NCI-H187 (cell line): ENCODE measurements at regions not wholly inside any gene's neighbourhood (a gene's known extent, or its start where the extent isn't known, plus 50 kb on each side); places are given as distances from the start of the nearest gene placed in this dataset.

Source experiments
- DNase-seq, 2 experiments: peaks; one replicate each; lab custom pipeline; 2025; lab: John Stamatoyannopoulos, UW

DNA sequence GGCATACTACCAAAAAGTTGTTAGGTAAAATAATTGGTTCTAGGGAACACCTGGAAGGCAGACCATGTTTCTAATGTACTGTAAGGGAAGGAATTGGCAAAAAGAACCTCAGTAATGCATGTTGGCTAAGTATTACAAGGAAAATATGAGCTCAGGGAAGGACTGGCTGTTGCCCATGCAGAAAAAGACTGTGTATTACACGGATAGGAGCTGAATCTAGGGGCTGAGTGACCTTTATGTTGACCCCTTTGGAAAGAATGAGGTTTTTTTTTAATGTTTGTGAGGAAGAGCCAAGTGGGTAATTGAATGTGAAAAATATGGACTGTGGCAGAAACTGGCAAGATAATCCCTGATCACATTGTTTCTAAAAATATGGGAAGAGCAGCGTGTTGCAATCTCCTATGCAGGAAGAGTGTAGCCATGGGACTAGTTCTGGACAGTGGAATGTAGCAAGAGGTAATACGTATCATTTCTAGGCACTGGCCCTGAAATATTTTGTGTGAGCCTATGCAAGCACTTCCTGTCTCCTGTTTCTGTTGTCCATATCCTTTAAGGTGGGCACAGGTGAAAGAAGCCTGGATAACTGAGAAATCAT, 95.1 kb upstream of the CNTNAP4 start:
- DNase-seq = no peak

DNA sequence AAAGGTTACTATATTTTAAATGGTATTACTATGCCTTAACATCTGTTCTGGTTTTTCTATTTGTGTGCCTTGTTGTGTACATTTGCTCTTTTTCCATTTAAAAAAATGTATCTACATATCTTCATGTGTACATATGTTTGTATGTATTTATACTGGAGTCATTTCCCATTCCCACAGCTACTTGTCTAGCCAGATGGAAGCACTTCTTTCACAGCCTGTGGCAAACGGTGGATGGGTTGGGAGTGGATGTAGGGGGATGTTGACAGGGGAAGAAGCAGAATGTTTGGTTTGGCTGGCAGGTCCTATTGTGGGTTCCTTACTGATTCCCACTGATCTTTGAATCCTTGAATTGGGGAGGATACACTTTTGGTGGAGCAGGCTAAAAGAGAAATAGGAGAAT, 93.6 kb upstream of the CNTNAP4 start:
- DNase-seq = no peak

DNA sequence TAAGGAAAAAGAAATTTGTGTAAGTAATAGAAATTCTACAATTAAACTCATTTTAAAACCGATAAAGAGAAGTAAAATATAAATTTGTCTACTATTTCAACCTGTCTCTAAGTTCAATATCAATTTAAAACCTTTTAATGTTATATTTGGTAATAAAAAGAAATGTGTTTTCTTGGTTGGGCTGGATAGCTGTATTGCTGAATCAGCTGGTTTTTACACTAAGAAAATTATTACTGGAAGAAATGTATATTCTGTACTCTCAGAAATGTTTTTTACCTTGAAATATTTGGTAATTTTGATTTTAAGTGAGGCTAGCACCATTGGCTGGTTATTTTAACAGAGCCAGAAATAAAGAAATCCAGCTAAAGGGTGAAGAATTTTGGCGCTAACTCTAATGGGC, 87.1 kb upstream of the CNTNAP4 start:
- no peak for DNase-seq

DNA sequence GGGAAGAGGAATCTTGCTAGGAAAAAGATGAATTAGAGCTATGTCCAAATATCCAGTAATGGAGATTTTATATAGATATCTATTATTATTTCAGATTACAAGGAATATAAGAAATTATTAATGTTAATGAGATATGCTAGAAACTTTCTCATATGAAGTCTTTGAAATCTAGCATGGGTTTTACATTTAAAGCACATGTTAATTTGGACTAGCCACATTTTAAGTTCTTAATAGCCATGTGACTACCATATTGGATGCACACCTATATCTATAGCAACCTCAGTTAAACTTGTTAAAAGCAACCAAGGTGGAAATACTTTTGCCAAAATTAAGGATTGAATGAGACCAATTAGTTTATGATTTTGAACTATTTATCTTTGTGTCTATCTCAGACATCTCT, 86.7 kb upstream of the CNTNAP4 start:
- DNase-seq = no peak

DNA sequence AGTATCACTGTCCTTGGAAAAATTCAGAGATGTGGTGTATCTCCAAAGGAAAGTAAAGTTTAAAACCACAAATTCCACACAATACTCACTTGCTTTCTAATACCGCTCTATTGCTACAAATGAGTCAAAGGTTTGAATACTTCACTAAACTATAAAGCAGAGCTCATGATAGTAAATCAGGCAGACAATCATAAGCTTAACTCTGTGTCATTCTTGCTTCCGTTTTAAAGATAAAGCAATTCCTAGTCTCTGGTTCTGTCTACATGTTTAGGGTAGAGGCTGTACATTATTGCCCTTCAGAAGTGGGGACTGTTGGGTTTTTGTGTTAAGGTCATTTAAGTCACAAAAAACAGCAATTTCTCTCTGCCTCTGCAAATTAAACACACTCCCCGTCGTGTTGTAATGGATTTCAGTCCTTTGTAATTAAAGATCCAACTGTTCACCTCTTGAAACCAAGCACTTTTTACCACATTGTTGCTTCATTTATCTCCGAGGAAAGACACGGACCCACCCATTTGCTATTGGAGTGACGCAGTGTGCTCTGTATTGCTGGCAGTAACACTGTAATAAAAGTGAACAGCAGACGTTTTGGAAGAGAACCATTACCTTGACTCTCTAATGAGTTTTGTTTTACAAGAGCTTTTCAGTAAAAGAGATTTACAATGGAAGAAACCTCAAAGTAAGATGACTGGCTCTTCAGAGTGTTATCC, 83.1 kb upstream of the CNTNAP4 start:
- DNase-seq = no peak

DNA sequence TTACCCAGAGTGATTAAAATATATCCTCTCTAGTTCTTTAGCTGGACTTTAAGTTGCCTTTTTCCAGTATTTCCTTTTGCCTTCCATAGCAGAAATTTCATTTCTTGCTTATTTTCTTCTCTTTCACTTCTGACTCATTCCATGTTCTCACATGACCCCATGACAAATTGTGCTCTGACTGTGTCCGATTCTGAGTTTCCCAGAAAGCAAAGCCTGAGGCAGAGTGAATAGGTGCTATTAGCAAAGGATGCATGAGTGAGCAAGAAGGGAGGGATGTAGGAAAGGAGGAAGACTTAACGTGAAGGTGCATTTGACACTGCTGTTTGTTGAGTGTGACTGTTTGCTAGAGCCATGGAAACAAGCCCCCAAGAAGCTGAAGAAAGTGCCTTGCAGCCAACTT, 82.6 kb upstream of the CNTNAP4 start:
- DNase-seq = no peak

DNA sequence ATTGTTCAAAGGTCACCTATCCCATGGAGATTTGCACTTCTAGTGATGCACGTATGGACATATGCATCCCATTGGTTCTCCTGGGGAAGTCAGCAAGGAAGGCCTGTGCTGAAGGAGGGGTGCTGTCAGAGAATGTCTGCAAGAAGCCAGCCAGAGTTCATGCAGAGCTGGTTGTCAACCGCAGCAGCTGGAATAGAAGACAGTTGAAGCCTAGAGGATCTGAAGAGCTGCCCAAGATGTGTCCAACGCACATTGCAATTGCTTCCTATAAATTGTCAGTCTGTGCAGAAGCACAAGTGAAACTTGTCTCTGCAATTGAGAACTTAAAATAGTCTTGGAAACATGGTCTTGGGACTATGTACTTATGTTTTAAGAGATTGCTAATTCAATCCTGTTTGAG, 82.1 kb upstream of the CNTNAP4 start:
- no peak for DNase-seq

DNA sequence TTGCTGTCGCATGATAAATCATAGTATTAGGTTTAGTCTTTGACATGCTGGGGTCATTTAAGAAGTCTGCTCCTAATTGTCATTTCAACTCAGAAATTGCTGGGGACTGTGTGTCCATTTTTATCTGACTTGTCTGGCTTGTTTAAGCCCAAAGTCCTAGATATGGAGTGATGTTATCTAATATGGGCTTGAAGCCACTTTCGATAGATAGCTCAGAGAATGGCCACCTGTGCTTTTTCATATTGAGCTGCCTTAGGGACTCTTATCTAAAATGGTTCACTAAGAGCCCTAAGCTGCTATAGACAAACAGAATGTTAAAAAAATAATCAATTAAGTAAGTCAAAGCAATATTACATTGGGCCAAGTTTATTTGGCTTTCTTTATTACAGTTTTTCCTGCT, 81.6 kb upstream of the CNTNAP4 start:
- DNase-seq = no peak

DNA sequence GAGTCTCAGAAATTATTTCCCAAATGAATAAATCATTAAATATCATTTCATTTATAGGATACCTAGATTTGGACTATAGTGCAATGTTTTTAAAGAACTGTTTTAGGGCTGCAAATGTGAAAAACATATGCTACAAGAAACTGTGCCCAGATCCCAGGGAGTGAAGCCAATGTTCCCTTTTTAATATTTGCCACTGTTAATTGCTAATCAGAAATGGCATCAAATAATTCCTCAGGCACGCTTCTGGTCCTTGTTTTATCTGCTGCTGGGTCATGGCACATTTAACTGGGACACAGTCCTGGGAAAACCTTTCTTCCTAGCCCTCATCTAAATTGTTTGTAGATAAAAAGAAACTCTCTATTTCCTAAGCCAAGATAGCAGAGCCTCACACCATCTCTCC, 79.3 kb upstream of the CNTNAP4 start:
- DNase-seq = no peak

DNA sequence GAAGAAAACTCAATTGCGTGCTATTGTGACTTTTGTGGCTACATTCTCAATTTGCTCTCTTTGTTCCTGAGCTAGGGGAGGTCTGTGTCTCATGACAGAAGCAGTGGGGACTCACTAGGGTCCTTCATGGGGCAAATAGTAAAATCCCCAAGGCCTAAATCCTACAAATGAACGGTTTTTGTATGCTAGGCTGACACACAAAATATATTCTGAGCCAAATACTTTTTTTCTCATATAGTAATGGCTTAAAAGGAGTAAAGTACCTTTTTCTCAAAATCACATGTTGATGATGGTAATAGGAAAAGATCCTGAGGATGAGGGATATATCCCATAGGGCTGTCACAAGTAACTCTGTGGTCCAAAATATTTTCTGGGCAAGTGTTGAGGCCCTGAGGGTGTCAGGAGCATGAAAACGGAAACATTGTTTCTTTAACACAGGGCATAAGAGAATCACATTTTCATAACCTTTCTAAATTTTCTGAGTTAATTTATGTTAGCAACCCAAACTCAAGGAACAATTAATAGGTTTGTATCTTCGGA, 77.5 kb upstream of the CNTNAP4 start:
- DNase-seq = no peak

DNA sequence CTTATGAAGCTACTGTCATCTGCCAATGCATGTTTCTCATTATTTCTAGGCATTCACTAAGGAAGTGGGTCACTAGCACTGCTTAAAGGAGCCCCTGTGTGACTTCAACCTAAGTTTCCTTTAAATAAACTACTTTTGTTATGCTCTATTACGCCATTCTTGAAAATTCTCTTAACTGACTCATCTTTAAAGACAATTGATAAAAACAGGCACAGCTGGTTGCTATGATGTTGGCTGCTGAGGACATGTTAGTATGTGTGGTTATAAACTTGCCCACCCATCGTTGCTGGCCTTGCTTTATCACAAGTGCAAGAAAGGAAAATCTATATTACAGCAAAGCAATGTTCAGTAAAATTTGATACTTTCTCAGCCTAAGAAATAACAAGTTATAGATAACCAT, 75.8 kb upstream of the CNTNAP4 start:
- DNase-seq = no peak

DNA sequence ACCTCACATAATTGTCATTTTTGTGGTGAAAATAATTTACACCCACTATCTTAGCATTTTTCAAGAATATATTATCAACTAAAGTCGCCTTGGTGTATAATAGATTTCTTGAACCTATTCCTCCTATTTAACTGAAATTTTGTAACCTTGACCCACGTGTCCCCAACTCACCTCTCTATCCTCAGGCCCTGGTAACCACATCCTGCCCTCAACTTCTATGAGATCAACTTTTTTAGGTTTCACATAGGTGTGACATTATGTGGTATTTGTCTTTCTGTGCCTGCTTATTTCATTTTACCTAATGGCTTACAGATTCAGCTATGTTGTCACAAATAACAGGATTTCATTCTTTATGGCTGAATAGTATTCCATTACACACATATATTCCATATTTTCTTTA, 73.0 kb upstream of the CNTNAP4 start:
- DNase-seq = no peak

DNA sequence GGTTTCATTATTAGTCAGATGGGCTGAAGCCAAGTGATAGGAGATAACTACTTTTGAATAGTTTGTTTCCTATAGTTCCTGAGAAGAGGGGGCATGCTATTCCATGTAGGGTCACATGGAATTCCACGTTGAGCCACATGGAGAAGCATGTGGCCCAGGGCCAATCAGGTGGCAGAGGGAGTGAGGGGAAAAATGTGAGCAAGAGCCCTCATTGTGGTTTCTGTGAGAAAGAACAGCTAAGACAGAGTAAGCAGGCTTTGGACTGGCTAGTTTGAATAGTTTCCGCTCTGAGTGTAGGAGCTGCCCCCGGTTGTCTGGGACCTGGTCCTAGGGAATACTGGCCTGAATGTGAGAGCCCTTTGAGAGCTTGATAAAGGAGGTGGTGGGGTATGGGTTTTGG, 69.9 kb upstream of the CNTNAP4 start:
- no peak for DNase-seq

DNA sequence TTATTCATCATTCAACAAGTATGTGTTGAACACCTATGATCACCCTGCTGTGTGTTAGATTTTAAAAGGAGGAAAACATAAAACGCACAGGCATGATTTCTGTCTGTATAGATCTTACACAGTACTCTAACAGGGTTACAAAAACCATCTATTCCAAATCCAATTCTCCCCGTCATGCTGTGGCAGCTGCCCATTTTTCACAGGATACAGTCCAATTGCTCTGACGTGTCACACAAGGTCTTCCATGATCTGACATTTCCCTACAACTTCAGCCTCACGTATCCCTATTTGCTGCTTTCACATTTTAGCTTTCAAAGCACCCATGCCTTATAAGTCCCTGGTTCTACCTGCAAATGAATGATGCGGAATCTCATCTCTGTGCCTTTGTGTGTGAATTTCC, 67.0 kb upstream of the CNTNAP4 start:
- DNase-seq = no peak

DNA sequence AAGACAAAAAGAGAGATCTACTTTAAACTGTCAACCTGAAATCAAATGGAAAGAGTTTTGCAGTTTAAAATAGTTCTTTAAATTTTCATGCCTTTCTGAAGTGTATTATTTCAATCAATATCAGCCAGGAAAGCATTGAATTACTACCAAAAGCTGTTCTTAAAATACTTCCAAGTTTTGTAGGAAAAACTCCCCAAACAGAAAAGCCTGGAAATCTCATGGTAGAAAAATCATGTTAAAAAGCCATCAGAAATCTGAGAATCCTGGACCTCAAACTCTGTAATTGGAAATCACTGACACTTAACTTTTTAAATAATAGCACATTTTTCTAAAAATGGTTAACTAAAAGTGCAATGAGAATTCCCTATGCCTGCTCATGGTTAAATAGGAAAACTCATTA, 63.3 kb upstream of the CNTNAP4 start:
- DNase-seq = no peak

DNA sequence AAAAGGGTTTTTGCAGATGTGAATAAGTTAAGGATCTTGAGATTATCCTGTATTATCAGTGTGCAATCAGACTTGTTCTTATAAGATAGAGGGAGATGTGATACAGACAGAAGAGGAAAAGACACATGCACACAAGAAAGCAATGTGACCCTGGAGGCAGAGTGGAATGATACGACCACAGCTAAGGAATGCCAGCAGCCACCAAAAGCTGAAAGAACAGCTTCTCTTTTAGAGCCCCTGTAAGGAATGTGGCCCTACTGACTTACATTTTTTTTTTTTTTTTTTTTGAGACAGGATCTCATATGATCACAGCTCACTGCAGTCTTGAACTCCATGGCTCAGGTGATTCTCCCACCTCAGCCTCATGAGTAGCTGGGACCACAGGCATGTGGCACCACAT, 62.3 kb upstream of the CNTNAP4 start:
- no peak for DNase-seq

DNA sequence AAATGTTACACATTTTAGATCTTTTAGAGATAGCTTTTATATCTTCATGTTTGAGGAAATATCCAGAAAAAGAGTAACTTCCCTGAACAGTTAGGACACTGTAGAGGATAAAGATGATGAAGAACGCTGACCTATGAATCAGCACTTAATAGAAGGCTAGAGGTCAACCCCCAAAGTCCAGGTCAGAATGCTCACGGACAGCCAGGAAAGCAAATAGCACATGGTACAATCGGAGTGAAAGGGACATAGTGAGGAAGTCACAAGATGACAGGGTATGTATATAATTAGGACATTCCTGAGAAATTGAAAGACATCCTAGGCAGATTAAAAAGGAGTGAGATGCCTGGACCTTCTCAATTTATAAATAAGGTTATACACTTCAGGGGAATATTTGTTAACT, 55.1 kb upstream of the CNTNAP4 start:
- DNase-seq = no peak

DNA sequence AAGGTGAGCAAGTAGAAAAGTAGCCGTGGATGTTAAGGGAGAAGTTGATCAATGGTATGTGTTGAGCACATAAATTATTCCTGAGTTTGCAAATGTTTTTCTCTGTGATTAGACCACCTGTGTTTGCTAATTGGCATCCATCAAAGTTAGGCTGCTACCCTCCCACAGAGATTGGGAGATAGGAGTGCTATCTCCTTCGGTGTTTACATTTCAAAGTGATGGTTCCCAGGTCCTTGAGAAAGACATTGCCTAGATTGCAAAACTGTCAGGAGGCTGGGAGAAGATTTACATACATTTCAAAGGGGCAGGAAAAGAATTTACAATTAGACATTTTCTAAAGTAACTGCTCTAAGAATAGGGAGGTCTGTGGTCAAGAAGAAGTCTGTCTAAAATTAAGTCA, 54.3 kb upstream of the CNTNAP4 start:
- no peak for DNase-seq

DNA sequence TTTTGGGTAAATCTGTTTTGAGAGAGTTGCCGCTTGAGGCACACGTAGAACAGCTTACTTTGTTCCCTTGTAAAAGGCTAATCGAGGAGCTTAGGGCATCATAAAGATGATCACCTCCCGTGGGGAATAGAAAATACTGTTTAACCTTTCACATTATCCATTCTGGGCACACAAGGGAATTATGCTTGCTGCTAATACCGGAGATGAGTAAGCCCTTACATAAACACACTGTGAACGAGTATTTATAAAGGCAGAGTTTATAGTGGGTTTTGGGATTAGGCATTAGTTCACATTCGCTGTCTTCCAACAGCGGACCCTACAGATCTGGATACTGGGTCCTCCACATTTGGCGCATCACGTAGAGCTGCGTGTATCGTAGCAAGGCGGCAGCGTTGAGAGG, 51.2 kb upstream of the CNTNAP4 start:
- no peak for DNase-seq

DNA sequence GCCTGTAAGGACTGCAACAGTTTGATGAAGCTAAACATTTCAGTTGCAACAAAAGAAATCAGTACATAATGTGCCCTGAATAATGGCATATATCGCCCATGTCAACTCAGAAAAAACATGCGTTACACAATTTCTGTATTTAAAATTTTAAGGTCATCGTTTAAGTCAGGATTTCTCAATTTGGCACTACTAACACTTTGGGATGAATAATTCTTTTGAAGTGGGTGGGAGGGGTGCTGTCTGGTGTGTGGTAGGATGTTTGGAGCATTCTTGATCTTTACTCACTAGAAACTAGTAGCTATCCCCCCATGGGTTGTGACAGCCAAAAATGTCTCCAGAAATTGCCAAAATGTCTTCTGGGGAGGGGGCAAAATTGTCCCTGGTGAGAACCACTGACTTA, 50.7 kb upstream of the CNTNAP4 start:
- DNase-seq = no peak
